SK-N-SH (cell line): ENCODE measurements at regions not wholly inside any gene's neighbourhood (a gene's known extent, or its start where the extent isn't known, plus 50 kb on each side); places are given as distances from the start of the nearest gene placed in this dataset.

ENCODE experiments used
- CTCF ChIA-PET: fragments of 300-600, 350-600 bp; formaldehyde crosslinking; extraction: SDS; loops from one replicate; lab custom pipeline; 2021; lab: Yijun Ruan, JAX
- POLR2A ChIA-PET: fragments of 350-600 bp; sonication (Branson Sonifier 250); formaldehyde crosslinking; extraction: SDS; loops from one replicate; lab custom pipeline; 2020; ENCODE audit warnings: antibody characterized with exemption, inconsistent platforms; lab: Yijun Ruan, JAX
- DNase-seq: peaks from one replicate; pipeline ENCODE4 v3.0.0; 2012
- H2AFZ ChIP-seq: fragments of 200-600 bp; sonication (generic); 2 replicates; pipeline ENCODE4 v1.8.1; 2016; ENCODE audit warnings: antibody characterized with exemption, mild to moderate bottlenecking, low read depth
- H3F3A ChIP-seq: fragments of 200-600 bp; sonication (generic); replicated peaks from 2 replicates; pipeline ENCODE3; 2016; ENCODE audit warnings: antibody characterized with exemption, mild to moderate bottlenecking; ENCODE audit not compliant: insufficient read depth
- H3K27ac ChIP-seq, 2 experiments: fragments of 200-500 bp in 1 of 2; fragments of 200-600 bp in 1 of 2; sonication (Bioruptor generic) in 1 of 2; sonication (generic), shearing (Covaris generic) in 1 of 2; 2 replicates each; pipeline versions ENCODE4 v1.5.1 to v1.6.1; 2014 to 2016; ENCODE audit warnings: low read depth in 2 of 2, inconsistent platforms in 1 of 2, low read length in 1 of 2, mild to moderate bottlenecking in 1 of 2, mixed read lengths in 1 of 2
- H3K27me3 ChIP-seq: fragments of 200-600 bp; sonication (generic), shearing (Covaris generic); 2 replicates; pipeline ENCODE4 v1.6.1; 2016; ENCODE audit warnings: mixed run types; ENCODE audit not compliant: insufficient read depth
- H3K36me3 ChIP-seq, 2 experiments: fragments of 200-500 bp in 1 of 2; fragments of 200-600 bp in 1 of 2; sonication (Bioruptor generic) in 1 of 2; sonication (generic) in 1 of 2; replicated peaks in 1 of 2; 2 replicates each; pipeline versions ENCODE3 to v1.5.1; 2014 to 2016; ENCODE audit warnings: low read length in 1 of 2, mild to moderate bottlenecking in 1 of 2; ENCODE audit not compliant: insufficient read depth in 2 of 2, control insufficient read depth in 1 of 2
- H3K4me1 ChIP-seq, 2 experiments: fragments of 200-500 bp in 1 of 2; fragments of 200-600 bp in 1 of 2; sonication (Bioruptor generic) in 1 of 2; sonication (generic), shearing (Covaris generic) in 1 of 2; 2 replicates each; pipeline versions ENCODE4 v1.5.1 to v1.6.1; 2014 to 2016; ENCODE audit warnings: low read depth in 1 of 2, low read length in 1 of 2, mixed run types in 1 of 2; ENCODE audit not compliant: insufficient read depth in 2 of 2, control insufficient read depth in 1 of 2
- H3K4me2 ChIP-seq: fragments of 200-600 bp; sonication (generic), shearing (Covaris generic); 2 replicates; pipeline ENCODE4 v1.6.1; 2017; ENCODE audit warnings: mixed run types
- H3K4me3 ChIP-seq, 2 experiments: fragments of 200-500 bp in 1 of 2; fragments of 200-600 bp in 1 of 2; sonication (Bioruptor generic) in 1 of 2; sonication (generic), shearing (Covaris generic) in 1 of 2; 2 replicates each; pipeline versions ENCODE4 v1.5.1 to v1.8.1; 2014 to 2016; ENCODE audit warnings: low read depth in 2 of 2, inconsistent platforms in 1 of 2, low read length in 1 of 2, mild to moderate bottlenecking in 1 of 2, mixed read lengths in 1 of 2, moderate library complexity in 1 of 2
- H3K79me2 ChIP-seq: fragments of 200-600 bp; sonication (generic); 2 replicates; pipeline ENCODE4 v1.8.1; 2017; ENCODE audit warnings: mild to moderate bottlenecking; ENCODE audit not compliant: insufficient read depth
- H3K9ac ChIP-seq: fragments of 200-600 bp; sonication (generic); 2 replicates; pipeline ENCODE4 v1.6.1; 2017; ENCODE audit warnings: mixed run types
- H3K9me2 ChIP-seq: fragments of 200-600 bp; sonication (generic); 2 replicates; pipeline ENCODE4 v1.6.1; 2017; ENCODE audit warnings: mixed run types
- H3K9me3 ChIP-seq: fragments of 200-600 bp; sonication (generic); 2 replicates; pipeline ENCODE4 v1.6.1; 2017; ENCODE audit warnings: mixed run types, mild to moderate bottlenecking, moderate library complexity
- H4K20me1 ChIP-seq: fragments of 200-600 bp; sonication (generic); 2 replicates; pipeline ENCODE4 v1.6.1; 2017; ENCODE audit warnings: mild to moderate bottlenecking, mixed run types; ENCODE audit not compliant: insufficient read depth
- ELF1 ChIP-seq: IDR thresholded peaks from 2 replicates; pipeline ENCODE4 v1.4.0; 2012
- FOXJ3 ChIP-seq: sonication (generic); formaldehyde crosslinking; IDR thresholded peaks from 2 replicates; pipeline ENCODE4 v1.5.1; 2020; ENCODE audit warnings: mild to moderate bottlenecking, missing genetic modification reagents
- MXI1 ChIP-seq: IDR thresholded peaks from 2 replicates; pipeline ENCODE4 v1.6.1; 2012; ENCODE audit warnings: mild to moderate bottlenecking, low read depth, low read length, improper control_type of control experiment
- NFIC ChIP-seq: IDR thresholded peaks from 2 replicates; pipeline ENCODE4 v1.4.0; 2012; ENCODE audit warnings: borderline replicate concordance
- RAD21 ChIP-seq: IDR thresholded peaks from 2 replicates; pipeline ENCODE4 v1.6.1; 2012; ENCODE audit warnings: mild to moderate bottlenecking, low read length
- RCOR1 ChIP-seq: fragments of 150-350 bp; IDR thresholded peaks from 2 replicates; pipeline ENCODE4 v1.6.1; 2017; ENCODE audit warnings: antibody characterized with exemption, low read length
- SIN3A ChIP-seq: IDR thresholded peaks from 2 replicates; pipeline ENCODE4 v1.6.1; 2012; ENCODE audit warnings: low read depth, mild to moderate bottlenecking, low read length, moderate library complexity, borderline replicate concordance
- SMC3 ChIP-seq: IDR thresholded peaks from 2 replicates; pipeline ENCODE4 v1.6.1; 2012; ENCODE audit warnings: low read depth, low read length, improper control_type of control experiment
- TAF1 ChIP-seq: IDR thresholded peaks from 2 replicates; pipeline ENCODE4 v1.6.1; 2012; ENCODE audit warnings: low read depth, mild to moderate bottlenecking, low read length, moderate library complexity, borderline replicate concordance
- TCF12 ChIP-seq: IDR thresholded peaks from 2 replicates; pipeline ENCODE4 v1.4.0; 2012
- WGBS: methylation state at CpG from one replicate; pipeline ENCODE4 v1.1.6; 2017; ENCODE audit warnings: low lambda C conversion rate; 5-methylcytosine and 5-hydroxymethylcytosine counted together
- TF ChIP-seq, protein P1 (sequence below): IDR thresholded peaks from 2 replicates; pipeline ENCODE4; 2012
- TF ChIP-seq, protein P2 (sequence below): IDR thresholded peaks from 2 replicates; pipeline ENCODE4 v1.4.0; 2012; ENCODE audit warnings: low read depth, borderline replicate concordance
- TF ChIP-seq, protein P3 (sequence below): IDR thresholded peaks from 2 replicates; pipeline ENCODE4 v1.4.0; 2012; ENCODE audit warnings: low read depth, borderline replicate concordance
- TF ChIP-seq, protein P4 (sequence below): IDR thresholded peaks from 2 replicates; pipeline ENCODE4 v1.4.0; 2012; ENCODE audit warnings: low read depth

DNA sequence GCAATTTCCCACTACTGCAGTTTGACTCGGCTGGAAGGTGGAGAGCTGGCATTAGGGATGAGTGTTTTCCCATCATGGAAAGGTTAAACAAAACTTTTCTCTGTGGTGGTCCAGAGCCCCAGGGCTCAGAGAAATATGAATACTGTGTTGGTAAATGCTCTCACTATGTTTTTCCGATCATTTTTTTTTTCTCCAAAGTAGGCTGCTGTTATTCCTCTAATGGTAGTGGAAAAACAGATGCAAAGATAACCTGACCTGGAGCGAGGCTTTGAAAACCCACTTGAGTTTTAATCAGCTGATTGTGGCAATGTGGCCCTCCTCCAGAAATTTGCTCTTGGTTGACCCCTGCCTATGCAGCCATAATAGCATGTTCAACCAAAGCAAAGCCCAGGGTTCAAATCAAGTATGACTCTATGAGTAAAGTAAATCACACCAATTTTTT lies 320.8 kb upstream of the CTNNB1 start:
- TF ChIP-seq RCOR1 (no peak), ELF1 (no peak)
- TF ChIP-seq, protein P1, sequence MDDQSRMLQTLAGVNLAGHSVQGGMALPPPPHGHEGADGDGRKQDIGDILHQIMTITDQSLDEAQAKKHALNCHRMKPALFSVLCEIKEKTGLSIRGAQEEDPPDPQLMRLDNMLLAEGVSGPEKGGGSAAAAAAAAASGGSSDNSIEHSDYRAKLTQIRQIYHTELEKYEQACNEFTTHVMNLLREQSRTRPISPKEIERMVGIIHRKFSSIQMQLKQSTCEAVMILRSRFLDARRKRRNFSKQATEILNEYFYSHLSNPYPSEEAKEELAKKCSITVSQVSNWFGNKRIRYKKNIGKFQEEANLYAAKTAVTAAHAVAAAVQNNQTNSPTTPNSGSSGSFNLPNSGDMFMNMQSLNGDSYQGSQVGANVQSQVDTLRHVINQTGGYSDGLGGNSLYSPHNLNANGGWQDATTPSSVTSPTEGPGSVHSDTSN = no peak
- H2AFZ ChIP-seq = no peak overlapping the region
- H3K4me1 ChIP-seq = no peaks in the 10 kb centered on the region; a peak in 1 of 4 replicates
- whole genome bisulfite sequencing = 20% methylated on average over 3 of the region's 3 CpGs
- H3K27ac ChIP-seq = no peak overlapping the region
- no peak for DNase-seq
- H3K36me3 ChIP-seq = no peaks in the 10 kb centered on the region
- no peaks in the 10 kb centered on the region for H3K27me3 ChIP-seq
- H3K9me3 ChIP-seq = no peaks in the 10 kb centered on the region
- H3K9ac ChIP-seq = no peak overlapping the region
- H3K4me3 ChIP-seq = no peak overlapping the region
- no peaks in the 10 kb centered on the region for H3K9me2 ChIP-seq
- H3K79me2 ChIP-seq = no peaks in the 10 kb centered on the region
- CTCF ChIA-PET = no interaction called here
- POLR2A ChIA-PET = no interaction called here
- no peaks in the 10 kb centered on the region for H4K20me1 ChIP-seq
- no peaks in the 10 kb centered on the region for H3F3A ChIP-seq
- no peak overlapping the region for H3K4me2 ChIP-seq

DNA sequence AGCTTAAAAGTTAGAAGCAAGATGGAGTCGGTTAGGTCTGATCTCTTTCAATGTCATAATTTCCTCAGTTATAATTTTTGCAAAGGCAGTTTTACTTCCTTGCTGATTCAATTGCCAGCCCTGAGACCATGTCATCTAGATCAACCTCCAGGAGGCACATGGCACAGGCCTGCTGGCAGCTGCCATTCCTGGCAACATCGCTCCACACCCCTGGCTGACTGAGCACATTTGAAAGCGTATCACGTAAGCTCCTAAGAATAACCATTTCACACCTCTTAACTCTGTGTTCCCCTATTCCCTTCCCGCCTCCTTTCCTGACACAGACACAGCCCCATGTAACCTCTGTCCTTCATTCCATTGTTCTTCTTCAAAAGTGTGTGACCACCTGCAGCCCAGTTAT lies 313.9 kb upstream of the CTNNB1 start:
- no peaks in the 10 kb centered on the region for H3K79me2 ChIP-seq
- DNase-seq = no peak
- H3K9ac ChIP-seq = no peak overlapping the region
- no peaks in the 10 kb centered on the region for H3F3A ChIP-seq
- ChIA-PET CTCF (interaction anchor here (0.6 kb wide), 1 partner anchor 13 kb away, joined by 3 read pairs; no protein-coding TSS in a partner anchor), POLR2A (no interaction called here)
- 56% methylated on average over 5 of the region's 5 CpGs for WGBS
- no peak overlapping the region for H2AFZ ChIP-seq
- H3K9me2 ChIP-seq = no peaks in the 10 kb centered on the region
- H3K4me1 ChIP-seq = no peaks in the 10 kb centered on the region
- no peak overlapping the region for H3K4me2 ChIP-seq
- H3K9me3 ChIP-seq = no peaks in the 10 kb centered on the region
- no peaks in the 10 kb centered on the region for H4K20me1 ChIP-seq
- H3K36me3 ChIP-seq = no peaks in the 10 kb centered on the region
- H3K4me3 ChIP-seq = no peak overlapping the region
- TF ChIP-seq, protein P2, sequence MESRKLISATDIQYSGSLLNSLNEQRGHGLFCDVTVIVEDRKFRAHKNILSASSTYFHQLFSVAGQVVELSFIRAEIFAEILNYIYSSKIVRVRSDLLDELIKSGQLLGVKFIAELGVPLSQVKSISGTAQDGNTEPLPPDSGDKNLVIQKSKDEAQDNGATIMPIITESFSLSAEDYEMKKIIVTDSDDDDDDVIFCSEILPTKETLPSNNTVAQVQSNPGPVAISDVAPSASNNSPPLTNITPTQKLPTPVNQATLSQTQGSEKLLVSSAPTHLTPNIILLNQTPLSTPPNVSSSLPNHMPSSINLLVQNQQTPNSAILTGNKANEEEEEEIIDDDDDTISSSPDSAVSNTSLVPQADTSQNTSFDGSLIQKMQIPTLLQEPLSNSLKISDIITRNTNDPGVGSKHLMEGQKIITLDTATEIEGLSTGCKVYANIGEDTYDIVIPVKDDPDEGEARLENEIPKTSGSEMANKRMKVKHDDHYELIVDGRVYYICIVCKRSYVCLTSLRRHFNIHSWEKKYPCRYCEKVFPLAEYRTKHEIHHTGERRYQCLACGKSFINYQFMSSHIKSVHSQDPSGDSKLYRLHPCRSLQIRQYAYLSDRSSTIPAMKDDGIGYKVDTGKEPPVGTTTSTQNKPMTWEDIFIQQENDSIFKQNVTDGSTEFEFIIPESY = no peak
- TF ChIP-seq, protein P3, sequence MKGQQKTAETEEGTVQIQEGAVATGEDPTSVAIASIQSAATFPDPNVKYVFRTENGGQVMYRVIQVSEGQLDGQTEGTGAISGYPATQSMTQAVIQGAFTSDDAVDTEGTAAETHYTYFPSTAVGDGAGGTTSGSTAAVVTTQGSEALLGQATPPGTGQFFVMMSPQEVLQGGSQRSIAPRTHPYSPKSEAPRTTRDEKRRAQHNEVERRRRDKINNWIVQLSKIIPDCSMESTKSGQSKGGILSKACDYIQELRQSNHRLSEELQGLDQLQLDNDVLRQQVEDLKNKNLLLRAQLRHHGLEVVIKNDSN = no peak
- no peak for TF ChIP-seq FOXJ3 (CRISPR knock-in tag)
- TF ChIP-seq, protein P1 = no peak
- no peak for TF ChIP-seq TCF12
- no peak for TF ChIP-seq RAD21
- no peak for TF ChIP-seq MXI1
- TF ChIP-seq ELF1 = no peak
- no peak for TF ChIP-seq SIN3A
- no peak for TF ChIP-seq NFIC
- TF ChIP-seq, protein P4, sequence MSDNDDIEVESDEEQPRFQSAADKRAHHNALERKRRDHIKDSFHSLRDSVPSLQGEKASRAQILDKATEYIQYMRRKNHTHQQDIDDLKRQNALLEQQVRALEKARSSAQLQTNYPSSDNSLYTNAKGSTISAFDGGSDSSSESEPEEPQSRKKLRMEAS = no peak
- TF ChIP-seq SMC3 = no peak
- no peak for TF ChIP-seq TAF1
- TF ChIP-seq, all 33 proteins: peak for 0
- Histone ChIP-seq H3K27ac (no peak overlapping the region), H3K27me3 (no peaks in the 10 kb centered on the region)
